Embryonic facial prominence (tissue), 1 donor: ENCODE measurements at regions not wholly inside any gene's neighbourhood (a gene's known extent, or its start where the extent isn't known, plus 50 kb on each side); places are given as distances from the start of the nearest gene placed in this dataset.
"Not testable (repeated sequence)": the region's sequence is repeated elsewhere in the genome, so short reads cannot be mapped to it uniquely, and the experiment has no call there.

ENCODE experiments used
- DNase-seq: peaks from one replicate; pipeline ENCODE4 v3.0.0-alpha.2; 2016; ENCODE audit errors: extremely low spot score

- DNase-seq: no peak
Measured at GRCh38 chr4:122973465-122973864, 51.1 kb upstream of the NUDT6 start.

GRCh38 chr4:122976111-122976510 is 53.7 kb upstream of the NUDT6 start:
- no peak for DNase-seq

- DNase-seq: no peak
Measured at GRCh38 chr4:122977103-122977502, 54.7 kb upstream of the NUDT6 start.

GRCh38 chr4:122978109-122978508 is 55.7 kb upstream of the NUDT6 start:
- no peak for DNase-seq

GRCh38 chr4:122978789-122979188 is 56.4 kb upstream of the NUDT6 start:
- DNase-seq: no peak

- no peak for DNase-seq
Measured at GRCh38 chr4:122980860-122981259, 58.5 kb upstream of the NUDT6 start.

GRCh38 chr4:122988696-122989095 is 66.3 kb upstream of the NUDT6 start:
- no peak for DNase-seq

- no peak for DNase-seq
Measured at GRCh38 chr4:122990891-122991290, 68.5 kb upstream of the NUDT6 start.

GRCh38 chr4:122992057-122992456 is 69.7 kb upstream of the NUDT6 start:
- DNase-seq: no peak

- no peak for DNase-seq
Measured at GRCh38 chr4:122992641-122993040, 70.2 kb upstream of the NUDT6 start.

- DNase-seq: no peak
Measured at GRCh38 chr4:122996350-122996749, 74.0 kb upstream of the NUDT6 start.

GRCh38 chr4:122997463-122998101 is 75.2 kb upstream of the NUDT6 start:
- DNase-seq: no peak

- not testable (repeated sequence) for DNase-seq
Measured at GRCh38 chr4:123004079-123004478, 81.7 kb upstream of the NUDT6 start.

- DNase-seq: not testable (repeated sequence)
Measured at GRCh38 chr4:123005126-123005525, 82.7 kb upstream of the NUDT6 start.

- DNase-seq: no peak
Measured at GRCh38 chr4:123007679-123008078, 85.3 kb upstream of the NUDT6 start.

- not testable (repeated sequence) for DNase-seq
Measured at GRCh38 chr4:123012416-123012815, 90.0 kb upstream of the NUDT6 start.

GRCh38 chr4:123014038-123014437 is 91.6 kb upstream of the NUDT6 start:
- DNase-seq: no peak

GRCh38 chr4:123017078-123017477 is 94.7 kb upstream of the NUDT6 start:
- no peak for DNase-seq

- no peak for DNase-seq
Measured at GRCh38 chr4:123017636-123018395, 95.4 kb upstream of the NUDT6 start.

- no peak for DNase-seq
Measured at GRCh38 chr4:123018396-123018775, 96.0 kb upstream of the NUDT6 start.

GRCh38 chr4:123020285-123020684 is 97.9 kb upstream of the NUDT6 start:
- DNase-seq: no peak

- DNase-seq: no peak
Measured at GRCh38 chr4:123023647-123024046, 101.2 kb upstream of the NUDT6 start.

GRCh38 chr4:123024710-123025109 is 102.3 kb upstream of the NUDT6 start:
- DNase-seq: no peak

- no peak for DNase-seq
Measured at GRCh38 chr4:123025398-123025797, 103.0 kb upstream of the NUDT6 start.
